ENCODE measurements at regions not wholly inside any gene's neighbourhood (a gene's known extent, or its start where the extent isn't known, plus 50 kb on each side); places are given as distances from the start of the nearest gene placed in this dataset.

DNA sequence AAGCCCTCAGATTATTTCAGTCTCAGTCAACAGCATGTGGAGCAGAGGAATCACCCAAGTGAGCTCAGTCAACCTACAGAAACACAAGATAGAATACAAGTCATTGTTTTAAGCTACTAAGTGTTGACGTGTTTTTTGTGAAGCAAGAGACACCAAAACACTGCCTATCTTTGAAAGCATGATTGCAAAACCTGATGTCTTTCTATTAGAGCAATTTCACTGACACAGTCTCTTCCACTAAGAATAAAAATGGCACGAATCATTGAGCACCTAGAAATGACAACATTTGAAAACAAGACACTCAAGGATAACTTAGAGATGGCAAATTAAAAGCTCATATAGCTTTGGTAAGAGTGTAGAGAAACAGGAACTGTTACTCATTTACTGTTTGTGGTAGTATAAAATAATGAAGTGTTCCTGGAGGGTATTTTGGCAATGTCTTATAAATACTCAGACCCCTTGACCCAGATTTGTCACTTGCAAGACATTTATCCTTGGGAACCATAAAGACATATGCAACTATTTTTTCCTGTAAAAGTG lies 407.1 kb upstream of the XYLT1 start:
- Histone ChIP-seq H3K4me2 (ENCODE audit: low read depth, low read length) (no peak overlapping the region), H3K9ac (ENCODE audit: insufficient read depth, low read depth, low read length) (no peak overlapping the region), H3K9me3 (ENCODE audit: low read length) (0 out of 2 replicates have a peak, but pooled peaks cover 4% of the 10 kb centered on the region), H4K20me1 (ENCODE audit: insufficient read depth, low read length) (no peaks in the 10 kb centered on the region), H3K79me2 (ENCODE audit: insufficient read depth, low read length) (no peaks in the 10 kb centered on the region), H2AFZ (ENCODE audit: low read length) (no peak overlapping the region), H3K27me3 (ENCODE audit: control insufficient read depth in 1 of 2, insufficient read depth in 2 of 2, low read length in 2 of 2) (no peaks in the 10 kb centered on the region), H3K27ac (ENCODE audit: extremely low read length, insufficient read depth, low read length) (no peak overlapping the region), H3K4me1 (ENCODE audit: insufficient read depth, low read length) (no peaks in the 10 kb centered on the region), H3K4me3 (replicated peaks in 1 of 3; ENCODE audit: insufficient read depth in 1 of 3, low read depth in 2 of 3, low read length in 3 of 3) (no peak overlapping the region), H3K36me3 (replicated peaks in 1 of 2; ENCODE audit: control insufficient read depth in 1 of 2, insufficient read depth in 2 of 2, low read length in 2 of 2) (no peaks in the 10 kb centered on the region)
- ATAC-seq (no peak), FAIRE-seq (no peak), DNase-seq (ENCODE audit: low spot score) (no peak)
- BruUV-seq (replicated peaks): no TSS peak
- ChIA-PET CTCF (ENCODE audit: low intra/inter-chr PET ratio, low total read pairs) (no interaction called here), POLR2A (no interaction called here)
- in situ Hi-C loops (cut with HindIII; ENCODE audit: extremely low pct_ligation_motif_present, low pct_unique_long_range_greater_than_20kb): no loop called here
- intact Hi-C loops (cut with micrococcal nuclease; ENCODE audit: unreplicated experiment): no loop called here
- WGBS (ENCODE audit: low lambda C conversion rate): 19% methylated on average over 2 of the region's 2 CpGs
- TF ChIP-seq CBFB (CRISPR knock-in tag; IDR thresholded peaks at IDR 0.05): no peak
- no peak for TF ChIP-seq ZNF350 (CRISPR knock-in tag; IDR thresholded peaks at IDR 0.05; ENCODE audit: borderline replicate concordance, low read depth)
- TF ChIP-seq TSC22D2 (CRISPR knock-in tag; IDR thresholded peaks at IDR 0.05; ENCODE audit: borderline replicate concordance): no peak
- no peak for TF ChIP-seq ZFP36 (IDR thresholded peaks at IDR 0.05; ENCODE audit: borderline replicate concordance, low read depth, low read length, partially characterized antibody)
- TF ChIP-seq ZNF207 (IDR thresholded peaks at IDR 0.05; ENCODE audit: borderline replicate concordance): no peak
- no peak for TF ChIP-seq HHEX (CRISPR knock-in tag; IDR thresholded peaks at IDR 0.05)
- TF ChIP-seq, protein P1, sequence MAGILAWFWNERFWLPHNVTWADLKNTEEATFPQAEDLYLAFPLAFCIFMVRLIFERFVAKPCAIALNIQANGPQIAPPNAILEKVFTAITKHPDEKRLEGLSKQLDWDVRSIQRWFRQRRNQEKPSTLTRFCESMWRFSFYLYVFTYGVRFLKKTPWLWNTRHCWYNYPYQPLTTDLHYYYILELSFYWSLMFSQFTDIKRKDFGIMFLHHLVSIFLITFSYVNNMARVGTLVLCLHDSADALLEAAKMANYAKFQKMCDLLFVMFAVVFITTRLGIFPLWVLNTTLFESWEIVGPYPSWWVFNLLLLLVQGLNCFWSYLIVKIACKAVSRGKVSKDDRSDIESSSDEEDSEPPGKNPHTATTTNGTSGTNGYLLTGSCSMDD (CRISPR knock-in tag; IDR thresholded peaks at IDR 0.05): no peak
- TF ChIP-seq SIN3B (IDR thresholded peaks at IDR 0.05; ENCODE audit: low read length): no peak
- TF ChIP-seq ZBTB40 (IDR thresholded peaks at IDR 0.05): no peak
- TF ChIP-seq ZBTB40 (CRISPR knock-in tag; IDR thresholded peaks at IDR 0.05): no peak
- no peak for TF ChIP-seq MLX (CRISPR knock-in tag; IDR thresholded peaks at IDR 0.05)
- TF ChIP-seq AKAP8 (CRISPR knock-in tag; IDR thresholded peaks at IDR 0.05): no peak
- no peak for TF ChIP-seq KLF16 (CRISPR knock-in tag; IDR thresholded peaks at IDR 0.05)
- TF ChIP-seq ZNF644 (CRISPR knock-in tag; IDR thresholded peaks at IDR 0.05; ENCODE audit: low read depth): no peak
- no peak for TF ChIP-seq RBFOX2 (IDR thresholded peaks at IDR 0.05; ENCODE audit: low read depth, low read length)
- no peak for TF ChIP-seq SSRP1 (CRISPR knock-in tag; IDR thresholded peaks at IDR 0.05)
- no peak for TF ChIP-seq CENPX (CRISPR knock-in tag; IDR thresholded peaks at IDR 0.05)

All from HepG2 (cell line).